ENCODE measurements at regions not wholly inside any gene's neighbourhood (a gene's known extent, or its start where the extent isn't known, plus 50 kb on each side); places are given as distances from the start of the nearest gene placed in this dataset.
A peak's percentile ranks its signal among the peaks of the same experiment; 100 is the strongest.

DNA sequence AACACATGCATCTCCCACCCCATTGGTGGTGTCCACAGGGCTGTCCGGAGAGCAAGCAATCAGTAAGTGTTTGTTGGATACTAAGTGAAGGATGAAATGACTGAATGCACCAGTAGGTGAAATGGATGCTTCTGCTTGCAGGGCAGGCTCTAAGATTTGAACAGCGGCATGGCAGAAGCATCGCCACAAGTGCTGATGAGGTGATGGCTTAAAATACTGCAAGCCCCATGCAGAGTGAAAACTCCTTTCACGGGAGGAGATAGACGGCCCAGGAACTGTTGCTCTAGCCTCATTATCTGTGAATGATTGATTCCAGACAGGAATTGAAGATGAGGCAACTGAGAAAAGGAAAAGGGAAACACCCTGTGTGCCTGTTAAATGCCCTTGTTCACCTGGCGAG lies 158.9 kb downstream of the LY86 start (continued):
- TF ChIP-seq, protein P1, sequence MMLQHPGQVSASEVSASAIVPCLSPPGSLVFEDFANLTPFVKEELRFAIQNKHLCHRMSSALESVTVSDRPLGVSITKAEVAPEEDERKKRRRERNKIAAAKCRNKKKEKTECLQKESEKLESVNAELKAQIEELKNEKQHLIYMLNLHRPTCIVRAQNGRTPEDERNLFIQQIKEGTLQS (IDR thresholded peaks at IDR 0.05), result no peak
- TF ChIP-seq RAD21 (IDR thresholded peaks at IDR 0.05), result no peak
- TF ChIP-seq JUND (IDR thresholded peaks at IDR 0.05), result no peak
- TF ChIP-seq NR2F2 (IDR thresholded peaks at IDR 0.05), result no peak

DNA sequence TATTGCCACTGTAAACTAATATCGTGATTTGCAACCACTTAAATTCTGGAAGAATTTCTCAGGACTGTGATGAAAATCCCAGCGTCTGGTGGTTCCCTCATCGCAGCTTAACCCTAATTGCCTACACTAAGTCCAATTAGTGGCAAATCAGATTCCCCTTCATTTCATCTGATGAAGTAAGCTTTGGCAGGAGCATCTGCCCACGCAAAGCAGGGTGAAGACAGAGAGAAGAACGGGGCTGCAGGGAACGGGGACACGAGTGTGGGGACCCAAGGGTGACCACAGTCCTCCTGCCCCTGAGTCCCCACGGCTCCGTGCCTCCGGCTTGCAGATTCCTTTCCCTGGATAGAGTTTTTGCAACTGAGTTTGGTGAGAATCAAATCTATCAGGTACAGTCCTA lies 159.5 kb downstream of the LY86 start:
- no peak for DNase-seq (ENCODE audit: low spot score)
- Histone ChIP-seq H3K36me3 (ENCODE audit: control insufficient read depth in 4 of 4, insufficient read depth in 3 of 4, low read depth in 1 of 4, low read length in 3 of 4) (no peaks in the 10 kb centered on the region), H3K4me3 (ENCODE audit: low read depth in 1 of 3, low read length in 3 of 3) (no peak overlapping the region), H3K27ac (ENCODE audit: low read depth in 1 of 2, low read length in 2 of 2) (peak overlapping the region; percentile 77 to 83), H3K9ac (ENCODE audit: low read depth in 1 of 2, low read length in 2 of 2) (no peak overlapping the region), H3K9me3 (ENCODE audit: control insufficient read depth in 4 of 4, low read length in 3 of 4) (no peaks in the 10 kb centered on the region), H3K27me3 (ENCODE audit: control insufficient read depth in 4 of 4, insufficient read depth in 4 of 4, low read length in 3 of 4) (no peaks in the 10 kb centered on the region), H3K4me1 (ENCODE audit: control insufficient read depth in 4 of 4, insufficient read depth in 4 of 4, low read length in 3 of 4) (peaks cover 4 to 32% (median 18%) of the 10 kb centered on the region in 4 donors)
- TF ChIP-seq EGR1 (IDR thresholded peaks at IDR 0.05; ENCODE audit: low read depth in 2 of 2) (no peak), FOXA2 (IDR thresholded peaks at IDR 0.05) (no peak), HNF4G (IDR thresholded peaks at IDR 0.05) (no peak), YY1 (IDR thresholded peaks at IDR 0.05) (no peak), GABPA (IDR thresholded peaks at IDR 0.05 in 1 of 2, conservative IDR thresholded peaks at IDR 0.05 in 1 of 2) (no peak), NR2F2 (IDR thresholded peaks at IDR 0.05) (no peak), RAD21 (IDR thresholded peaks at IDR 0.05) (no peak), SP1 (IDR thresholded peaks at IDR 0.05) (no peak)
- TF ChIP-seq, protein P2, sequence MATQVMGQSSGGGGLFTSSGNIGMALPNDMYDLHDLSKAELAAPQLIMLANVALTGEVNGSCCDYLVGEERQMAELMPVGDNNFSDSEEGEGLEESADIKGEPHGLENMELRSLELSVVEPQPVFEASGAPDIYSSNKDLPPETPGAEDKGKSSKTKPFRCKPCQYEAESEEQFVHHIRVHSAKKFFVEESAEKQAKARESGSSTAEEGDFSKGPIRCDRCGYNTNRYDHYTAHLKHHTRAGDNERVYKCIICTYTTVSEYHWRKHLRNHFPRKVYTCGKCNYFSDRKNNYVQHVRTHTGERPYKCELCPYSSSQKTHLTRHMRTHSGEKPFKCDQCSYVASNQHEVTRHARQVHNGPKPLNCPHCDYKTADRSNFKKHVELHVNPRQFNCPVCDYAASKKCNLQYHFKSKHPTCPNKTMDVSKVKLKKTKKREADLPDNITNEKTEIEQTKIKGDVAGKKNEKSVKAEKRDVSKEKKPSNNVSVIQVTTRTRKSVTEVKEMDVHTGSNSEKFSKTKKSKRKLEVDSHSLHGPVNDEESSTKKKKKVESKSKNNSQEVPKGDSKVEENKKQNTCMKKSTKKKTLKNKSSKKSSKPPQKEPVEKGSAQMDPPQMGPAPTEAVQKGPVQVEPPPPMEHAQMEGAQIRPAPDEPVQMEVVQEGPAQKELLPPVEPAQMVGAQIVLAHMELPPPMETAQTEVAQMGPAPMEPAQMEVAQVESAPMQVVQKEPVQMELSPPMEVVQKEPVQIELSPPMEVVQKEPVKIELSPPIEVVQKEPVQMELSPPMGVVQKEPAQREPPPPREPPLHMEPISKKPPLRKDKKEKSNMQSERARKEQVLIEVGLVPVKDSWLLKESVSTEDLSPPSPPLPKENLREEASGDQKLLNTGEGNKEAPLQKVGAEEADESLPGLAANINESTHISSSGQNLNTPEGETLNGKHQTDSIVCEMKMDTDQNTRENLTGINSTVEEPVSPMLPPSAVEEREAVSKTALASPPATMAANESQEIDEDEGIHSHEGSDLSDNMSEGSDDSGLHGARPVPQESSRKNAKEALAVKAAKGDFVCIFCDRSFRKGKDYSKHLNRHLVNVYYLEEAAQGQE (IDR thresholded peaks at IDR 0.05), result no peak
- TF ChIP-seq, protein P3, sequence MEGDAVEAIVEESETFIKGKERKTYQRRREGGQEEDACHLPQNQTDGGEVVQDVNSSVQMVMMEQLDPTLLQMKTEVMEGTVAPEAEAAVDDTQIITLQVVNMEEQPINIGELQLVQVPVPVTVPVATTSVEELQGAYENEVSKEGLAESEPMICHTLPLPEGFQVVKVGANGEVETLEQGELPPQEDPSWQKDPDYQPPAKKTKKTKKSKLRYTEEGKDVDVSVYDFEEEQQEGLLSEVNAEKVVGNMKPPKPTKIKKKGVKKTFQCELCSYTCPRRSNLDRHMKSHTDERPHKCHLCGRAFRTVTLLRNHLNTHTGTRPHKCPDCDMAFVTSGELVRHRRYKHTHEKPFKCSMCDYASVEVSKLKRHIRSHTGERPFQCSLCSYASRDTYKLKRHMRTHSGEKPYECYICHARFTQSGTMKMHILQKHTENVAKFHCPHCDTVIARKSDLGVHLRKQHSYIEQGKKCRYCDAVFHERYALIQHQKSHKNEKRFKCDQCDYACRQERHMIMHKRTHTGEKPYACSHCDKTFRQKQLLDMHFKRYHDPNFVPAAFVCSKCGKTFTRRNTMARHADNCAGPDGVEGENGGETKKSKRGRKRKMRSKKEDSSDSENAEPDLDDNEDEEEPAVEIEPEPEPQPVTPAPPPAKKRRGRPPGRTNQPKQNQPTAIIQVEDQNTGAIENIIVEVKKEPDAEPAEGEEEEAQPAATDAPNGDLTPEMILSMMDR (IDR thresholded peaks at IDR 0.05; ENCODE audit: low read depth, low read length, missing input control), result no peak
- 93% methylated on average over 10 of the region's 10 CpGs for WGBS

DNA sequence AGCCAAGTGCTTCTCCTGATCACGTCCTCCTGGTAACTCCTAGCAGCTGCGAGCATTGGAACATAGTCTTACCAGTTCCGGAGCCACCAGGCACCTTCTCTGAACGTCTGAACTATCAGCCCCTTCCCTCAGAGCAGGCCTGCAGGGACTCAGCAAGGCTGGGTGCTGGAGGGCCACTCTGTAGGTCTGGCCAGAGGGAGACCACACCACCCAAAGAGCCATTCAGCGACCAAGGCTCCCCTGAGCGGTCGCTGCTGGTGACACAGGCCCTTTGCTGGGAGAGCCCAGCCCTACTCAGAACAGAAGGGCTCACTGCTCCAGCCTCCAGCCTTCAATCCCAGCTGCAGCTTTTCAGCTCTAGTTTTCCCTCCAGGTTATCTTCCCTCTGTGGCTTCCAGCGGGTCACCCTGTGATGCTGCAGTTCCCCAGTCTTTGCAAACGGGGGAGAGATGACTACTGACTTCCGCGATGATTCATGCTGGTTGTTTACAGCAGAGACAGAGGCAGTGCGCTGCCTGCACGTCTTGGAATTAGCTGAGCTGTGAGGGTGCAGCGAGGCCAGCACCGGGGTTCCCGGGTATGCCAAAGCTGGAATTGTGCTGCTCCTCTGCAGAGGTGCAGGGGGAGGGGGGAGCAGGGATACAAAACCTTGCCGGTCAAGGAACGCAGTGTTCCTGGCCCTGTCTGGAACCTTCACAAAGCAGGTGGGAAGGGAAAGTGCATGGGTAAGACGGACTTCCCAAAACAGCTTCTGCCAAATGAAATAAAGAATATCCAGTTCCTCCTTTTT lies 161.4 kb downstream of the LY86 start:
- Histone ChIP-seq H3K4me1 (ENCODE audit: control insufficient read depth in 4 of 4, insufficient read depth in 4 of 4, low read length in 3 of 4) (peaks cover 4 to 32% (median 18%) of the 10 kb centered on the region in 4 donors), H3K27me3 (ENCODE audit: control insufficient read depth in 4 of 4, insufficient read depth in 4 of 4, low read length in 3 of 4) (no peaks in the 10 kb centered on the region), H3K27ac (ENCODE audit: low read depth in 1 of 2, low read length in 2 of 2) (peak overlapping the region; percentile 77 to 83), H3K9ac (ENCODE audit: low read depth in 1 of 2, low read length in 2 of 2) (no peak overlapping the region), H3K9me3 (ENCODE audit: control insufficient read depth in 4 of 4, low read length in 3 of 4) (no peaks in the 10 kb centered on the region), H3K4me3 (ENCODE audit: low read depth in 1 of 3, low read length in 3 of 3) (no peak overlapping the region), H3K36me3 (ENCODE audit: control insufficient read depth in 4 of 4, insufficient read depth in 3 of 4, low read depth in 1 of 4, low read length in 3 of 4) (no peaks in the 10 kb centered on the region)
- DNase-seq (ENCODE audit: low spot score), result no peak
- TF ChIP-seq, protein P4, sequence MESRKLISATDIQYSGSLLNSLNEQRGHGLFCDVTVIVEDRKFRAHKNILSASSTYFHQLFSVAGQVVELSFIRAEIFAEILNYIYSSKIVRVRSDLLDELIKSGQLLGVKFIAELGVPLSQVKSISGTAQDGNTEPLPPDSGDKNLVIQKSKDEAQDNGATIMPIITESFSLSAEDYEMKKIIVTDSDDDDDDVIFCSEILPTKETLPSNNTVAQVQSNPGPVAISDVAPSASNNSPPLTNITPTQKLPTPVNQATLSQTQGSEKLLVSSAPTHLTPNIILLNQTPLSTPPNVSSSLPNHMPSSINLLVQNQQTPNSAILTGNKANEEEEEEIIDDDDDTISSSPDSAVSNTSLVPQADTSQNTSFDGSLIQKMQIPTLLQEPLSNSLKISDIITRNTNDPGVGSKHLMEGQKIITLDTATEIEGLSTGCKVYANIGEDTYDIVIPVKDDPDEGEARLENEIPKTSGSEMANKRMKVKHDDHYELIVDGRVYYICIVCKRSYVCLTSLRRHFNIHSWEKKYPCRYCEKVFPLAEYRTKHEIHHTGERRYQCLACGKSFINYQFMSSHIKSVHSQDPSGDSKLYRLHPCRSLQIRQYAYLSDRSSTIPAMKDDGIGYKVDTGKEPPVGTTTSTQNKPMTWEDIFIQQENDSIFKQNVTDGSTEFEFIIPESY (IDR thresholded peaks at IDR 0.05), result no peak
- peak; percentile 7 for TF ChIP-seq SP1 (IDR thresholded peaks at IDR 0.05)
- TF ChIP-seq RAD21 (IDR thresholded peaks at IDR 0.05), result peak; percentile 19 to 26
- TF ChIP-seq, protein P2 (IDR thresholded peaks at IDR 0.05), result no peak
- no peak for TF ChIP-seq HNF4G (IDR thresholded peaks at IDR 0.05)
- peak; percentile 26 to 89 for TF ChIP-seq JUND (IDR thresholded peaks at IDR 0.05)
- TF ChIP-seq, protein P3 (IDR thresholded peaks at IDR 0.05; ENCODE audit: low read depth, low read length, missing input control), result no peak
- no peak for TF ChIP-seq GABPA (IDR thresholded peaks at IDR 0.05 in 1 of 2, conservative IDR thresholded peaks at IDR 0.05 in 1 of 2)
- 75% methylated on average over 19 of the region's 19 CpGs for WGBS

Data from liver (tissue), 8 donors.